Pancreas (tissue), 10 donors: ENCODE measurements at regions not wholly inside any gene's neighbourhood (a gene's known extent, or its start where the extent isn't known, plus 50 kb on each side); places are given as distances from the start of the nearest gene placed in this dataset.
A peak's percentile ranks its signal among the peaks of the same experiment; 100 is the strongest.
"Not testable (repeated sequence)": the region's sequence is repeated elsewhere in the genome, so short reads cannot be mapped to it uniquely, and the experiment has no call there.

ENCODE experiments used
- ATAC-seq, 4 donors: fragments of 200-7000 bp; cut with Tn5 transposase; one replicate each; pipeline versions ENCODE4 v1.8.0 to v1.9.1; 2020; ENCODE audit warnings: mild to moderate bottlenecking in 4 of 4, moderate library complexity in 4 of 4
- DNase-seq, 6 donors: peaks; one replicate each; pipeline ENCODE4 v3.0.0-alpha.2; 2020
- FAIRE-seq: peaks from 2 replicates; lab custom pipeline; 2012; peaks lifted over from hg19 to GRCh38; lab: Jason Lieb, UNC
- H3K27ac ChIP-seq, 4 donors: fragments of 200-600 bp; sonication (generic); 1 replicate in 3 of 4; 2 replicates in 1 of 4; pipeline versions ENCODE4 v1.5.0 to v1.8.0; 2020
- H3K27me3 ChIP-seq, 4 donors: fragments of 200-600 bp; one replicate each; pipeline ENCODE4 v1.8.0; 2021
- H3K36me3 ChIP-seq, 3 donors: fragments of 200-600 bp; sonication (generic) in 1 of 3; one replicate each; pipeline versions ENCODE4 v1.5.0 to v1.8.0; 2020 to 2021
- H3K4me1 ChIP-seq, 3 donors: fragments of 200-600 bp; one replicate each; pipeline ENCODE4 v1.8.0; 2021
- H3K4me3 ChIP-seq, 4 donors: fragments of 200-600 bp; sonication (generic) in 2 of 4; one replicate each; pipeline versions ENCODE4 v1.5.0 to v1.8.0; 2020 to 2021
- H3K9me3 ChIP-seq, 4 donors: fragments of 200-600 bp; one replicate each; pipeline ENCODE4 v1.8.0; 2021
- WGBS, 2 donors: extraction: QIAGEN DNeasy Blood & Tissue Kit; methylation state at CpG; one replicate each; pipeline ENCODE4 v1.1.7; 2013; 5-methylcytosine and 5-hydroxymethylcytosine counted together
- intact Hi-C, 3 donors: fragments of 100-400 bp; cut with DNase I; formaldehyde crosslinking; loops; one replicate each; pipeline versions ENCODE4 v1.11.1 to v1.14.2; 2022
- donor health status: healthy with polysubstance abuse.
- donor health status: DM: no; HTN: no; CAD: no; lungs with moderate emphysema.
- donor health status: DM: no; HTN: no; CAD: no.
- donor health status: control.
- donor health status: control.
- donor health status: Bipolar disorder and iron deficiency.
- donor health status: DM: yes; HTN: yes; CAD: no.
- donor health status: DM: no; HTN: no; CAD: no.
- donor health status: DM: no; HTN: no; CAD: no.
- donor health status: DM: yes; HTN: yes; CAD: no.

DNA sequence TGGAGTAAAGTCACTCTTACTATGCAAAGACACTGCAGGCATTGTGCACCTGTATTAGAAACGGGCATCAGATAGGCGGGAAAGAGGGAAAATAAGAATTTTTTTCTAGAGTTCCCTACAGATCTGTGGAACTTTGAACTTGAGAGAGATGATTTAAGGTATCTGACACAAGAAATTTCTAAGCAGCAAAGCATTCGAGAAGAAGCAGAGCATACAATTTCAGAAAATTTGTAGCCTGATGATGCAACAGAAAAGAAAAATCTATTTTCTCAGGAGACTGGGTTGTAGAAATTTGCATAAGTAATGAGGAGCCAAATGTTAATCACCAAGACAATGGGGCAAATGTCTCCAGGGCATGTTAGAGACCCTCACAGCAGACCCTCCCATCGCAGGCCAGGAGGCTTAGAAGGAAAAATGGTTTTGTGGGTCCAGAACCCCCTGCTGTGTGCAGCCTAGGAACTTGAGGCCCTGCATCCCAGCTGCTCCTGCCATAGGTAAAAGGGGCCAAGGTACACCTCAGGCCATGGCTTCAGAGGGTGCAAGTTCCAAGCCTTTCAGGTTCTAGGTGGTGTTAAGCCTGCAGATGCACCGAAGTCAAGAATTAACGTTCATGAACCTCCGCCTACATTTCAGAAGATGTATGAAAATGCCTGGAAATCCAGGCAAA, 163.5 kb upstream of the GTF2H2 start:
- H3K27me3 ChIP-seq, H3K4me1 ChIP-seq, H3K9me3 ChIP-seq, H3K36me3 ChIP-seq, H3K27ac ChIP-seq, ATAC-seq, H3K4me3 ChIP-seq, intact Hi-C loops, FAIRE-seq: not testable (repeated sequence)
- 96% methylated on average over 5 of the region's 7 CpGs for WGBS, 2 donors
- peak in 2 of 6 donors; percentile 25 to 31 for DNase-seq
